ENCODE measurements at regions not wholly inside any gene's neighbourhood (a gene's known extent, or its start where the extent isn't known, plus 50 kb on each side); places are given as distances from the start of the nearest gene placed in this dataset.

DNA sequence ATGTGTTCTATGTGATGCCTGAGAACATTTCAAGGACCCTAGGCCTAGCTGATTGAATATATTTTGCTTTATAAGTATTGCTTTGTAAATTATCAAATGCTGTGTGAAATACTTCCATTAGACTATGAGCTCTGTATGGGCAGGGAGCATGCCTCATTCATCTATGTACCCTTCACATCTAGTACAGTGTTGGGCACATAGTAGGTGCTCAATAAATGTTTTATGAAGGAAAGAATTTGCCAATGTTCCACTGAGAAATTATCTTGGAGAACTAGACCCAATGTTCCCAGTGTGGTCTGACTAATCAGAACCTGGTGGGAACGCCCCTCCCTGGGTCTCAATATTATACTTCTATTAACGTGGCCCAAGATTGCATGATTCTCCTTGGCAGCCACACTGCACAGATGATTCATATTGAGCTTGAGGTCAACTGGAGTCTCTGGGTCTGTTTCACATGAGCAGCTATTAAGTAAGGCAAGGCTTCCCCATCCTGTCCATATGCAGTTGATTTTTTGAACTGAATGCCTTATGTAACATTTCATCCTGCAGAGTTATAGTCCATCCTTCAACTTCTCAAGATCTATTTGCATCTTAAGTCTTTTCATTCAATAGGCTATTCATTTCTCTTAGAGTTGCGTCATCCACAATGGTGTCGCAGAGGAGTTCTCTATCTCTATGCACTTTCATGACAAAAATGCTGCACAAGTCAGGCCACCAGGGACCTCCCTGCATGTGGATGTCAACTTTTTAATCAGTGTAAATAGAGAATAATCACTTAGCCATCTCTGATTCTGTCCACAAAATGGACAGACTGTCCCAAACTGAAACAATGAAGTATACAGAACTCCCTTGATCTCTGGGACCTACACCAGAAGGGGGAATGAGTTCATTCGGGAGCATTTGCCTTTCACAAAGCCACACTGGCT is 257.6 kb downstream of the CYP26B1 start (continued):
- TF ChIP-seq, protein P1, sequence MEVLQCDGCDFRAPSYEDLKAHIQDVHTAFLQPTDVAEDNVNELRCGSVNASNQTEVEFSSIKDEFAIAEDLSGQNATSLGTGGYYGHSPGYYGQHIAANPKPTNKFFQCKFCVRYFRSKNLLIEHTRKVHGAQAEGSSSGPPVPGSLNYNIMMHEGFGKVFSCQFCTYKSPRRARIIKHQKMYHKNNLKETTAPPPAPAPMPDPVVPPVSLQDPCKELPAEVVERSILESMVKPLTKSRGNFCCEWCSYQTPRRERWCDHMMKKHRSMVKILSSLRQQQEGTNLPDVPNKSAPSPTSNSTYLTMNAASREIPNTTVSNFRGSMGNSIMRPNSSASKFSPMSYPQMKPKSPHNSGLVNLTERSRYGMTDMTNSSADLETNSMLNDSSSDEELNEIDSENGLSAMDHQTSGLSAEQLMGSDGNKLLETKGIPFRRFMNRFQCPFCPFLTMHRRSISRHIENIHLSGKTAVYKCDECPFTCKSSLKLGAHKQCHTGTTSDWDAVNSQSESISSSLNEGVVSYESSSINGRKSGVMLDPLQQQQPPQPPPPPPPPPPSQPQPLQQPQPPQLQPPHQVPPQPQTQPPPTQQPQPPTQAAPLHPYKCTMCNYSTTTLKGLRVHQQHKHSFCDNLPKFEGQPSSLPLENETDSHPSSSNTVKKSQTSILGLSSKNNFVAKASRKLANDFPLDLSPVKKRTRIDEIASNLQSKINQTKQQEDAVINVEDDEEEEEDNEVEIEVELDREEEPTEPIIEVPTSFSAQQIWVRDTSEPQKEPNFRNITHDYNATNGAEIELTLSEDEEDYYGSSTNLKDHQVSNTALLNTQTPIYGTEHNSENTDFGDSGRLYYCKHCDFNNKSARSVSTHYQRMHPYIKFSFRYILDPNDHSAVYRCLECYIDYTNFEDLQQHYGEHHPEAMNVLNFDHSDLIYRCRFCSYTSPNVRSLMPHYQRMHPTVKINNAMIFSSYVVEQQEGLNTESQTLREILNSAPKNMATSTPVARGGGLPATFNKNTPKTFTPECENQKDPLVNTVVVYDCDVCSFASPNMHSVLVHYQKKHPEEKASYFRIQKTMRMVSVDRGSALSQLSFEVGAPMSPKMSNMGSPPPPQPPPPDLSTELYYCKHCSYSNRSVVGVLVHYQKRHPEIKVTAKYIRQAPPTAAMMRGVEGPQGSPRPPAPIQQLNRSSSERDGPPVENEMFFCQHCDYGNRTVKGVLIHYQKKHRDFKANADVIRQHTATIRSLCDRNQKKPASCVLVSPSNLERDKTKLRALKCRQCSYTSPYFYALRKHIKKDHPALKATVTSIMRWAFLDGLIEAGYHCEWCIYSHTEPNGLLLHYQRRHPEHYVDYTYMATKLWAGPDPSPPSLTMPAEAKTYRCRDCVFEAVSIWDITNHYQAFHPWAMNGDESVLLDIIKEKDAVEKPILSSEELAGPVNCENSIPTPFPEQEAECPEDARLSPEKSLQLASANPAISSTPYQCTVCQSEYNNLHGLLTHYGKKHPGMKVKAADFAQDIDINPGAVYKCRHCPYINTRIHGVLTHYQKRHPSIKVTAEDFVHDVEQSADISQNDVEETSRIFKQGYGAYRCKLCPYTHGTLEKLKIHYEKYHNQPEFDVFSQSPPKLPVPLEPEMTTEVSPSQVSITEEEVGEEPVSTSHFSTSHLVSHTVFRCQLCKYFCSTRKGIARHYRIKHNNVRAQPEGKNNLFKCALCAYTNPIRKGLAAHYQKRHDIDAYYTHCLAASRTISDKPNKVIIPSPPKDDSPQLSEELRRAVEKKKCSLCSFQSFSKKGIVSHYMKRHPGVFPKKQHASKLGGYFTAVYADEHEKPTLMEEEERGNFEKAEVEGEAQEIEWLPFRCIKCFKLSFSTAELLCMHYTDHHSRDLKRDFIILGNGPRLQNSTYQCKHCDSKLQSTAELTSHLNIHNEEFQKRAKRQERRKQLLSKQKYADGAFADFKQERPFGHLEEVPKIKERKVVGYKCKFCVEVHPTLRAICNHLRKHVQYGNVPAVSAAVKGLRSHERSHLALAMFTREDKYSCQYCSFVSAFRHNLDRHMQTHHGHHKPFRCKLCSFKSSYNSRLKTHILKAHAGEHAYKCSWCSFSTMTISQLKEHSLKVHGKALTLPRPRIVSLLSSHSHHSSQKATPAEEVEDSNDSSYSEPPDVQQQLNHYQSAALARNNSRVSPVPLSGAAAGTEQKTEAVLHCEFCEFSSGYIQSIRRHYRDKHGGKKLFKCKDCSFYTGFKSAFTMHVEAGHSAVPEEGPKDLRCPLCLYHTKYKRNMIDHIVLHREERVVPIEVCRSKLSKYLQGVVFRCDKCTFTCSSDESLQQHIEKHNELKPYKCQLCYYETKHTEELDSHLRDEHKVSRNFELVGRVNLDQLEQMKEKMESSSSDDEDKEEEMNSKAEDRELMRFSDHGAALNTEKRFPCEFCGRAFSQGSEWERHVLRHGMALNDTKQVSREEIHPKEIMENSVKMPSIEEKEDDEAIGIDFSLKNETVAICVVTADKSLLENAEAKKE (CRISPR knock-in tag; IDR thresholded peaks at IDR 0.05), result no peak
- TF ChIP-seq STAT1 (IDR thresholded peaks at IDR 0.05; ENCODE audit: unreplicated experiment) (no peak), CREB1 (CRISPR knock-in tag; IDR thresholded peaks at IDR 0.05; ENCODE audit: low read depth) (no peak), ZNF114 (CRISPR knock-in tag; IDR thresholded peaks at IDR 0.05) (no peak), EZH2 (IDR thresholded peaks at IDR 0.05; ENCODE audit: low read depth, unreplicated experiment) (no peak), POLR2AphosphoS5 (IDR thresholded peaks at IDR 0.05; ENCODE audit: low read depth) (no peak), ZNF331 (CRISPR knock-in tag; IDR thresholded peaks at IDR 0.05; ENCODE audit: low read depth) (no peak), CTCF (conservative IDR thresholded peaks at IDR 0.05; ENCODE audit: low read depth in 2 of 2) (no peak)
